Endothelial cell of umbilical vein (primary cell): ENCODE measurements at regions not wholly inside any gene's neighbourhood (a gene's known extent, or its start where the extent isn't known, plus 50 kb on each side); places are given as distances from the start of the nearest gene placed in this dataset.

Source experiments
- BruUV-seq: library from RNA; stranded (reverse); fragments of 400-500 nt; replicated peaks from 2 replicates; lab custom pipeline; 2021; lab: Mats Ljungman, UMichigan
- CTCF ChIA-PET: fragments of 300-600, 350-600 bp; sonication (Branson Sonifier 250); formaldehyde crosslinking; loops from one replicate; lab custom pipeline; 2021; ENCODE audit warnings: antibody characterized with exemption, inconsistent platforms; lab: Charles Lee
- POLR2A ChIA-PET: fragments of 300-600, 350-600 bp; sonication (Branson Sonifier 250); formaldehyde crosslinking; loops from one replicate; lab custom pipeline; 2021; ENCODE audit warnings: antibody characterized with exemption, inconsistent platforms; lab: Charles Lee
- DNase-seq: peaks from one replicate; pipeline ENCODE4 v3.0.0-alpha.2; 2011; ENCODE audit warnings: low read depth, low spot score
- FAIRE-seq: peaks from 2 replicates; lab custom pipeline; 2011; peaks lifted over from hg19 to GRCh38; lab: Jason Lieb, UNC
- H2AFZ ChIP-seq: 2 replicates; pipeline ENCODE4 v1.6.0; 2012; ENCODE audit warnings: low read depth, low read length, control low read depth, inconsistent platforms
- H3K27ac ChIP-seq: 2 replicates; pipeline ENCODE4 v1.5.1; 2011; ENCODE audit warnings: low read depth, mild to moderate bottlenecking, control low read depth, low read length, moderate library complexity; ENCODE audit not compliant: insufficient read depth
- H3K27me3 ChIP-seq, 2 experiments: 2 replicates each; pipeline versions ENCODE4 v1.6.0 to v1.6.1; 2011; ENCODE audit warnings: low read length in 2 of 2, mixed read lengths in 1 of 2; ENCODE audit not compliant: control insufficient read depth in 2 of 2, insufficient read depth in 2 of 2
- H3K36me3 ChIP-seq, 2 experiments: 2 replicates in 1 of 2; 3 replicates in 1 of 2; pipeline ENCODE4 v1.5.1; 2011; ENCODE audit warnings: low read length in 2 of 2, mild to moderate bottlenecking in 1 of 2, moderate library complexity in 1 of 2; ENCODE audit not compliant: control insufficient read depth in 2 of 2, insufficient read depth in 2 of 2; ENCODE audit errors: extremely low read depth in 1 of 2
- H3K4me1 ChIP-seq: 3 replicates; pipeline ENCODE4 v1.5.1; 2011; ENCODE audit warnings: mild to moderate bottlenecking, low read length; ENCODE audit not compliant: control insufficient read depth, insufficient read depth; ENCODE audit errors: extremely low read depth
- H3K4me2 ChIP-seq: 2 replicates; pipeline ENCODE4 v1.6.1; 2011; ENCODE audit warnings: low read length, control low read depth, mixed read lengths; ENCODE audit not compliant: insufficient read depth
- H3K4me3 ChIP-seq, 3 experiments: fragments of 200-600 bp in 1 of 3; sonication (generic), shearing (Covaris generic) in 1 of 3; replicated peaks in 1 of 3; 2 replicates each; pipeline ENCODE4 v1.5.1; 2011 to 2016; ENCODE audit warnings: control low read depth in 3 of 3, low read length in 3 of 3, mild to moderate bottlenecking in 2 of 3, inconsistent platforms in 1 of 3, low read depth in 1 of 3, moderate library complexity in 1 of 3; ENCODE audit not compliant: insufficient read depth in 1 of 3
- H3K79me2 ChIP-seq: 2 replicates; pipeline ENCODE4 v1.6.0; 2012; ENCODE audit warnings: low read length, inconsistent platforms; ENCODE audit not compliant: control insufficient read depth, insufficient read depth
- H3K9ac ChIP-seq: replicated peaks from 2 replicates; pipeline ENCODE3; 2011; ENCODE audit warnings: low read length, control low read depth; ENCODE audit not compliant: insufficient read depth; ENCODE audit errors: extremely low read depth
- H3K9me1 ChIP-seq: replicated peaks from 3 replicates; pipeline ENCODE4 v1.6.0; 2011; ENCODE audit warnings: mild to moderate bottlenecking, low read length; ENCODE audit not compliant: control insufficient read depth, insufficient read depth; ENCODE audit errors: extremely low read depth
- H3K9me3 ChIP-seq: replicated peaks from 2 replicates; pipeline ENCODE4 v1.5.1; 2012; ENCODE audit warnings: low read length, inconsistent platforms; ENCODE audit not compliant: control insufficient read depth, insufficient read depth
- H4K20me1 ChIP-seq: replicated peaks from 2 replicates; pipeline ENCODE3; 2011; ENCODE audit warnings: mild to moderate bottlenecking, low read length; ENCODE audit not compliant: control insufficient read depth, insufficient read depth; ENCODE audit errors: extremely low read depth
- EZH2 ChIP-seq: IDR thresholded peaks from 2 replicates; pipeline ENCODE4 v1.6.1; 2012; ENCODE audit warnings: borderline replicate concordance, low read depth, mild to moderate bottlenecking, moderate library complexity, low read length, inconsistent platforms; ENCODE audit not compliant: severe bottlenecking
- FOS ChIP-seq: IDR thresholded peaks from 2 replicates; pipeline ENCODE4 v1.6.1; 2011; ENCODE audit warnings: mild to moderate bottlenecking, low read length, moderate library complexity, borderline replicate concordance; ENCODE audit not compliant: insufficient read depth
- GATA2 ChIP-seq: IDR thresholded peaks from 2 replicates; pipeline ENCODE4 v1.7.0; 2011; ENCODE audit warnings: low read depth, mild to moderate bottlenecking, moderate library complexity, mixed read lengths, low read length; ENCODE audit not compliant: insufficient read length, insufficient read depth
- JUN ChIP-seq: IDR thresholded peaks from 2 replicates; pipeline ENCODE4 v1.6.1; 2011; ENCODE audit warnings: borderline replicate concordance, low read depth; ENCODE audit not compliant: insufficient read length, insufficient read depth
- MYC ChIP-seq: IDR thresholded peaks from one replicate; pipeline ENCODE4 v1.6.1; 2011; ENCODE audit warnings: mild to moderate bottlenecking, low read depth, low read length
- POLR2A ChIP-seq: IDR thresholded peaks from 2 replicates; pipeline ENCODE4 v1.6.1; 2012; ENCODE audit warnings: low read depth, mild to moderate bottlenecking, control low read depth, low read length
- POLR2AphosphoS5 ChIP-seq: IDR thresholded peaks from 2 replicates; pipeline ENCODE4 v1.6.1; 2012; ENCODE audit warnings: low read depth, mild to moderate bottlenecking, control low read depth, low read length, moderate library complexity; ENCODE audit not compliant: insufficient read depth
- dilution Hi-C: fragments of 300-500 bp; cut with MboI; formaldehyde crosslinking; loops from one replicate; pipeline ENCODE4 v1.15.0; 2019; ENCODE audit warnings: low sequenced_read_pairs; ENCODE audit not compliant: extremely low pct_ligation_motif_present
- intact Hi-C: fragments of 100-400 bp; cut with micrococcal nuclease; formaldehyde crosslinking; loops from one replicate; pipeline ENCODE4 v1.10.0; 2022
- TF ChIP-seq, protein P1 (sequence below): IDR thresholded peaks from 2 replicates; pipeline ENCODE4 v1.6.1; 2011; ENCODE audit not compliant: insufficient read depth, insufficient read length
- TF ChIP-seq, protein P2 (sequence below), 2 donors: IDR thresholded peaks; 1 replicate in 1 of 2; 2 replicates in 1 of 2; pipeline ENCODE4 v1.5.1; 2011; ENCODE audit warnings: low read length in 2 of 2, mild to moderate bottlenecking in 2 of 2, moderate library complexity in 2 of 2, control low read depth in 1 of 2, inconsistent platforms in 1 of 2, low read depth in 1 of 2; ENCODE audit not compliant: insufficient read depth in 1 of 2; ENCODE audit errors: extremely low read depth in 1 of 2

DNA sequence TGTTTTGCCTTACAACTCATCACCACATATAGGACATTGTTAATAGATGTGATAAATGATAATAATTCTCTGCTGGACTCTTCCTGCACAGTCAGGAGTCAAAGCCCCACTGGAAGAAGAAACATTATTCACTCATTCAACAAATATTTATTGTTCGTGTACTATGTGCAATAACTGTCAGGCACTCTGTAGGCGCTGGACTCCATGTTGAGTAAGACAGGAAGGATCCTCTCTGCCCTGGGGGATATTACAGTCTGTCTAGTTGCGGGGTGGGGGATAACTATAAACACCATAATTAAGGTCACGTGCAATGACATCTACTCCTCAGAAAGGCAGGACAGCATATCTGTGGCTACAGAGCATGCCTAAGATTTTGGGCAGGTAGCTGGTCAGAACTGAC lies 281.1 kb downstream of the FAT3 start:
- intact Hi-C loops (no loop called here), dilution Hi-C loops (no loop called here)
- Histone ChIP-seq H3K4me3 (no peak overlapping the region), H3K9me1 (no peaks in the 10 kb centered on the region), H3K36me3 (no peaks in the 10 kb centered on the region), H3K9ac (no peak overlapping the region), H2AFZ (no peak overlapping the region), H3K27me3 (no peaks in the 10 kb centered on the region), H3K4me2 (no peak overlapping the region), H3K4me1 (no peaks in the 10 kb centered on the region), H3K9me3 (no peaks in the 10 kb centered on the region), H3K79me2 (no peaks in the 10 kb centered on the region), H4K20me1 (no peaks in the 10 kb centered on the region), H3K27ac (no peak overlapping the region)
- BruUV-seq: no TSS peak
- POLR2A ChIA-PET: no interaction called here
- no peak for TF ChIP-seq POLR2AphosphoS5
- TF ChIP-seq, protein P1, sequence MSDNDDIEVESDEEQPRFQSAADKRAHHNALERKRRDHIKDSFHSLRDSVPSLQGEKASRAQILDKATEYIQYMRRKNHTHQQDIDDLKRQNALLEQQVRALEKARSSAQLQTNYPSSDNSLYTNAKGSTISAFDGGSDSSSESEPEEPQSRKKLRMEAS: no peak
- no peak for TF ChIP-seq POLR2A
- no peak for TF ChIP-seq FOS
- TF ChIP-seq EZH2: no peak
- TF ChIP-seq GATA2: no peak
- no peak for TF ChIP-seq MYC
- TF ChIP-seq, protein P2, sequence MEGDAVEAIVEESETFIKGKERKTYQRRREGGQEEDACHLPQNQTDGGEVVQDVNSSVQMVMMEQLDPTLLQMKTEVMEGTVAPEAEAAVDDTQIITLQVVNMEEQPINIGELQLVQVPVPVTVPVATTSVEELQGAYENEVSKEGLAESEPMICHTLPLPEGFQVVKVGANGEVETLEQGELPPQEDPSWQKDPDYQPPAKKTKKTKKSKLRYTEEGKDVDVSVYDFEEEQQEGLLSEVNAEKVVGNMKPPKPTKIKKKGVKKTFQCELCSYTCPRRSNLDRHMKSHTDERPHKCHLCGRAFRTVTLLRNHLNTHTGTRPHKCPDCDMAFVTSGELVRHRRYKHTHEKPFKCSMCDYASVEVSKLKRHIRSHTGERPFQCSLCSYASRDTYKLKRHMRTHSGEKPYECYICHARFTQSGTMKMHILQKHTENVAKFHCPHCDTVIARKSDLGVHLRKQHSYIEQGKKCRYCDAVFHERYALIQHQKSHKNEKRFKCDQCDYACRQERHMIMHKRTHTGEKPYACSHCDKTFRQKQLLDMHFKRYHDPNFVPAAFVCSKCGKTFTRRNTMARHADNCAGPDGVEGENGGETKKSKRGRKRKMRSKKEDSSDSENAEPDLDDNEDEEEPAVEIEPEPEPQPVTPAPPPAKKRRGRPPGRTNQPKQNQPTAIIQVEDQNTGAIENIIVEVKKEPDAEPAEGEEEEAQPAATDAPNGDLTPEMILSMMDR (IDR thresholded peaks at IDR 0.05; ENCODE audit: extremely low read depth in 1 of 2, insufficient read depth in 1 of 2, low read depth in 1 of 2, low read length in 2 of 2): no peak
- TF ChIP-seq JUN: no peak
- CTCF ChIA-PET: no interaction called here
- DNase-seq (no peak), FAIRE-seq (no peak)
